ENCODE measurements at regions not wholly inside any gene's neighbourhood (a gene's known extent, or its start where the extent isn't known, plus 50 kb on each side); places are given as distances from the start of the nearest gene placed in this dataset.

DNA sequence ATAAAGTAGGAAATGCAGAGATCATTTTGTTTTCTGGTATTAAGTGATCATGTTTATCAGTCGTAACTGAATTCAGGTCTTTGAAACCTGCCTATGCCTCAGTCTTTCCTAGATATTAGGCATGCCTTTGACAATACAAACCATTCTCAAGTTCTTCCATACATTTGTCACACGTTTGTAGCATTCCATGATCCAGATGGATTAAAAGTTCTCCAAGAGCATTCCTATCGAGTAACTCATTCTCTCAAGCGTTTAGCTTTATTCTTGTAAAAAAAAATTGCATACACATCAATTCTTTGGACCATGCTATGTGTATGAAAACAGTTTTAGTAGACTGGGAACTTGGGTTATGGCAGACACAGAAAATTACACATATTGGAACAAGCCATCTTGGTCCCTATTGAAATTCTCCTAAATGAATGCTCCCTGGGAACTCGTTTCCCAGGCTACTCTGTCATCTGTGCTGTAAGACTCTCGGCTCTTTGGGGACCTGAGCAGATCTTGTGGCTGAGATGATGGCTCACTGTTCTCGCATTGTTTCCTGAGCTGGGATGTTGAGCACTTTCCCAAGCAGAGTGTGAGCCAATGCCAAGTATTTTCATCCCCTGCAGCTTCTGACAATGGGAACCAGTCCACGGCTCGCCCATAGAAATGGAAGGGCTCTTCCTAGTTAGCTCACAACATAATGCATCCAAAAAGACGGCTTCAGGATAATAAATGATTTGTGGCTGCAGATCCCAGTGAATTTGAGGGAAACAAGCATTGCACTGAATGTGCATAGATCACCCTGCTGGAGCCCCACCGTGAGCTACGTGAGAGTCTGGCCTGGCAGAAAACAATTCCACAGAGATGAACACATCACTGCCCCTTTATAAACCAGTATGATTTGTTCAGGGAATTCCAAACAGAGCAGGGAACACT lies 230.2 kb downstream of the IRX1 start:
- TF ChIP-seq CTCF (IDR thresholded peaks at IDR 0.05) (no peak), POLR2A (IDR thresholded peaks at IDR 0.05) (no peak), EP300 (IDR thresholded peaks at IDR 0.05) (no peak)
